AG04449 (cell line): ENCODE measurements at regions not wholly inside any gene's neighbourhood (a gene's known extent, or its start where the extent isn't known, plus 50 kb on each side); places are given as distances from the start of the nearest gene placed in this dataset.
"Not testable (repeated sequence)": the region's sequence is repeated elsewhere in the genome, so short reads cannot be mapped to it uniquely, and the experiment has no call there.

ENCODE experiments used
- CTCF ChIA-PET: fragments of 350-600 bp; formaldehyde crosslinking; extraction: SDS; loops from one replicate; lab custom pipeline; 2021; ENCODE audit warnings: antibody characterized with exemption; lab: Yijun Ruan, JAX
- POLR2A ChIA-PET: fragments of 400-600, 350-600 bp; formaldehyde crosslinking; extraction: SDS; loops from one replicate; lab custom pipeline; 2020; ENCODE audit warnings: antibody characterized with exemption, inconsistent platforms; lab: Yijun Ruan, JAX
- DNase-seq: peaks from one replicate; pipeline ENCODE4 v3.0.0-alpha.2; 2010; ENCODE audit warnings: low read depth, low spot score
- H3K4me3 ChIP-seq: 2 replicates; pipeline ENCODE4 v1.5.1; 2011; ENCODE audit warnings: low read depth, mild to moderate bottlenecking, control low read depth, low read length
- TF ChIP-seq, protein P1 (sequence below): IDR thresholded peaks from one replicate; pipeline ENCODE4 v1.5.1; 2011; ENCODE audit warnings: mild to moderate bottlenecking, moderate library complexity, low read length, control low read depth, inconsistent platforms; ENCODE audit not compliant: insufficient read depth; ENCODE audit errors: missing control alignments

DNA sequence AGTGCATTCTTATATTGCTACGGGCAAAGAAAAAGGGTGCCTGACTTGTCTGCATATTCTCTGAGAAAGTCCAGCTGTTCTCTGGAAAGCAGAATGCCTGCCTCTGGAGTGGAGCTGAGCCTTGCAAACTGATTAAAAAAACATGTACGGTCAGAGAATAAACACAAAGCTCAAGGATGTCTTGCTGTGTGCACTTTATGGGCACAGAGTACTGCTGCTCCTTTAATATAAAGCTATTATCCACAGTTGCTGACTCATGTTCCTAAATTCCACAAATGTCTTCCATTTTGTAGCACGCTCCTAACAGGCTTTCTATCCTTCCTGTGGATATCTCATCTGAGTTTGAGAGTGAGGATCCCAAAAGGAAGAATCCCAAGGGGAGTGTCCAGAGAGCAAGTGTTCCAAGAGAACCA, 229.0 kb downstream of the MREG start:
- peak; percentile 72 for DNase-seq
- CTCF ChIA-PET: interaction anchor here (1.1 to 5.2 kb wide), 2 partner anchors 8 to 10 kb away, joined by 3 to 27 read pairs; no protein-coding TSS in a partner anchor
- H3K4me3 ChIP-seq: no peak overlapping the region
- POLR2A ChIA-PET: interaction anchor here (0.7 to 1.3 kb wide), 7 partner anchors 8 to 360 kb away, joined by 3 to 5 read pairs (median 3); no protein-coding TSS in a partner anchor
- TF ChIP-seq, protein P1, sequence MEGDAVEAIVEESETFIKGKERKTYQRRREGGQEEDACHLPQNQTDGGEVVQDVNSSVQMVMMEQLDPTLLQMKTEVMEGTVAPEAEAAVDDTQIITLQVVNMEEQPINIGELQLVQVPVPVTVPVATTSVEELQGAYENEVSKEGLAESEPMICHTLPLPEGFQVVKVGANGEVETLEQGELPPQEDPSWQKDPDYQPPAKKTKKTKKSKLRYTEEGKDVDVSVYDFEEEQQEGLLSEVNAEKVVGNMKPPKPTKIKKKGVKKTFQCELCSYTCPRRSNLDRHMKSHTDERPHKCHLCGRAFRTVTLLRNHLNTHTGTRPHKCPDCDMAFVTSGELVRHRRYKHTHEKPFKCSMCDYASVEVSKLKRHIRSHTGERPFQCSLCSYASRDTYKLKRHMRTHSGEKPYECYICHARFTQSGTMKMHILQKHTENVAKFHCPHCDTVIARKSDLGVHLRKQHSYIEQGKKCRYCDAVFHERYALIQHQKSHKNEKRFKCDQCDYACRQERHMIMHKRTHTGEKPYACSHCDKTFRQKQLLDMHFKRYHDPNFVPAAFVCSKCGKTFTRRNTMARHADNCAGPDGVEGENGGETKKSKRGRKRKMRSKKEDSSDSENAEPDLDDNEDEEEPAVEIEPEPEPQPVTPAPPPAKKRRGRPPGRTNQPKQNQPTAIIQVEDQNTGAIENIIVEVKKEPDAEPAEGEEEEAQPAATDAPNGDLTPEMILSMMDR: no peak

DNA sequence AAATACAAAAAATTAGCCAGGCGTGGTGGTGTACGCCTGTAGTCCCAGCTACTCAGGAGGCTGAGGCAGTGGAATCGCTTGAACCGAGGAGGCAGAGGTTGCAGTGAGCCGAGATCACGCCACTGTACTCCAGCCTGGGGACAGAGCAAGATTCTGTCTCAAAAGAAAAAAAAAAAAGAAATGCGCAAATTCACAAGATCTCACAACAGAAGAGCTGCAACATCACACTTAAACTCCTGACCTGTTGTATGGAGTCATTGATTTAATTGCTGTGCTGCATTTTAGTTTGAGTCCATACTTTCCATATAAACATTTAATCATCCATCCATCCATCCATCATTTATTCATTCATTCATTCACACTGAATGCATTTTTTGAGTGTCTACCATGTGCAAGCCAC, 229.7 kb downstream of the MREG start:
- CTCF ChIA-PET: interaction anchor here (1.0 to 5.2 kb wide), 2 partner anchors 9 to 23 kb away, joined by 3 to 27 read pairs; no protein-coding TSS in a partner anchor
- POLR2A ChIA-PET: interaction anchor here (0.6 to 1.1 kb wide), 3 partner anchors 10 to 57 kb away, joined by 3 to 4 read pairs (median 3); no protein-coding TSS in a partner anchor
- H3K4me3 ChIP-seq, DNase-seq: not testable (repeated sequence)

DNA sequence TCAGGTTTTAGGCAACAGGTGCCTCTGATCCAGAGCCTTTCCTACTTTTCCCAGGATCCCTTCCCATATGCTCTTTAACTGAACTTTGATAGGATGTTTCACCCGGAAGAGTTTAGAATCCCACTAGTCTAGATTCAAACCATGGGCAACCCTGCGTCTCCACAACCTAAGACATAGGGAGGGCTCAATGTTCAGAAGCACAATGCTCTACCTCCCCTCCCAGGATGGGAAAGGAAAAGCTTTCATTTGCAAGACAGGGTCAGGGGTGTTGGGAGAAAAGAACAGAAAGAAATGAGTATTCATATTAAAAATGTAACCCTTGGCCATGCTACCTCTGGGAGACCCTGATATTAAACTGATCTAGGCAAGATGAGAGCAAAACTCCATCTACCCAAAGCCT, 230.4 kb downstream of the MREG start:
- TF ChIP-seq, protein P1: no peak
- ChIA-PET POLR2A (no interaction called here), CTCF (interaction anchor here (1.0 to 5.2 kb wide), 4 partner anchors 8 to 23 kb away, joined by 3 to 27 read pairs (median 4); no protein-coding TSS in a partner anchor)
- no peak overlapping the region for H3K4me3 ChIP-seq
- no peak for DNase-seq

DNA sequence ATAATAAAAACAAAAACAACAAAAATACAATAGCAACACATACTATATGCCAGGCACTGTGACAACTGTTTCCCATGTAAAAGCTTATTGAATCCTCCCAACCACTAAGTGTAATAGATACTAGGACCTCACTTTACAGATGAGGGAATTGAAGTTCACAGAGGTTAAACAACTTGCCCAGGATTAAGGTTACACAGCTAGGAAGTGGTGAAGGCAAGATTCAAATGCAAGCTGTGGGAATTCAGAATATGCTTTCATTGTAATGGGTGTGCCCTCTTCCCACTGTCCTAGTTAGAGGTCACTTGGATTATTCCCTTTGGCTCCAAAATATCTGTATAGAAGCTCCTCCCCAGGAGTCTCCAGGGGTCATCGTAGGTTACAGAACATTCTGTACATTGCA, 231.1 kb downstream of the MREG start:
- no peak for DNase-seq
- no peak overlapping the region for H3K4me3 ChIP-seq
- CTCF ChIA-PET: interaction anchor here (0.9 to 5.2 kb wide), 4 partner anchors 7 to 17 kb away, joined by 3 to 27 read pairs (median 4); no protein-coding TSS in a partner anchor
- POLR2A ChIA-PET: no interaction called here
- TF ChIP-seq, protein P1: no peak

DNA sequence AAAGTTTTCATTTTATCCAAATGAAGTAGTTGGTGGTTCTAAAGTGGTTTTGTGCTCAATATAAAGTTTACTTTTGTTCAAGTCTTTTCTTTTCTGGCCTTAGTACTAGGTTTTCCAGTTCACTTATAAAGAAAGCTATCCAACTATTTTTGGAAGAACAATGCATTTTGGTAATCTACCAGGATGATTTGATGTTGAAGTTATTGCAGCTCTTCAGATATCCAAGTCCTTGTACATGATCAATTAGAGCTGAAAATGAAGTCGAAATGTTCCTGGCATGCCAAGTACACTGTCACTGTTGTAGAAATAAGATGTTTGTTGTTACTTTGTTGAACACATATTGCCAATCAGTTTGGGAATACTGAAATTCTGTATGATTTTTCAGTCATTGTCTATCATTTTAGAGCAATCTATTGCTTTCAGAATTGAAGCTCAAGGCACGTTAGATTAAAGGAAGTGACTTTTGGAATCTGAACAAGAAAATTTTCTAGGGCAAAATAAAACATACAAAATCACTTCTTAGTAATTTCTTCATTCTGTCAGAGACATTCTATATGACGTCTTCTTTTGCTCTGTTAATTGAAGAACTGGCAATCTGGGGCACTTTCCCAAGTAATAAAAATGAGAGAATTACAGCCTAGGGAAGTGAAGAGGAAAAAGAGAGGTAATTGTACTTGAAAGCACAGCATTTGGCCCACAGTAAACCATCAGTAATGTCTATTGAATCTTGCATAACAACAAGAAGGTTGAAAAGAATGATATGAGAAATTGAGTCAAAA, 232.3 kb downstream of the MREG start:
- ChIA-PET POLR2A (no interaction called here), CTCF (interaction anchor here (0.9 kb wide), 1 partner anchor 9 kb away, joined by 3 read pairs; no protein-coding TSS in a partner anchor)
- DNase-seq: no peak
- TF ChIP-seq, protein P1: no peak
- no peak overlapping the region for H3K4me3 ChIP-seq

DNA sequence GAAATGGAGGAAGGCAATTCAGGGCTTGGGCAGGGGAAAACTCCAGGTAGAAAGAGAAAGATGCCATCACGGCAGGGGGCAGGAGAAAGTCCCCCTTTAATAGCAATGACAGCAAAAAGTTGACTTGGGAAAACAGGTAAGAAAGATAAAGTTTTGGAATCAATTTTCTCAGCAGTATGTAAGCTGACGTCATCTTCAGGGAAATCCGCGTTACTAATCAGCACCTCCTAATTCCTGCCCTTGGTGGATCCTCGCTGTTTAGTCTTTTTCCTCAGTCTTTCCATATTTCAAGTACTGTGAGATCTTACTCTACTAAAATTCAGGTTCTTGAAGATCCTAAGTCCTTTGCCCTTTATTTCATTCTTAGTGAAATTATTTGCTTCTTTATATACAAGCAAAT, 233.0 kb downstream of the MREG start:
- TF ChIP-seq, protein P1: no peak
- DNase-seq: no peak
- CTCF ChIA-PET: interaction anchor here (0.6 kb wide), 1 partner anchor 16 kb away, joined by 3 read pairs; no protein-coding TSS in a partner anchor
- H3K4me3 ChIP-seq: no peak overlapping the region
- POLR2A ChIA-PET: no interaction called here
